ENCODE measurements at regions not wholly inside any gene's neighbourhood (a gene's known extent, or its start where the extent isn't known, plus 50 kb on each side); places are given as distances from the start of the nearest gene placed in this dataset.

- no peak for DNase-seq
Measured at GRCh38 chr6:225907-226306, 66.4 kb upstream of the DUSP22 start.

GRCh38 chr6:226516-227073 lies 65.7 kb upstream of the DUSP22 start:
- no peak for DNase-seq

GRCh38 chr6:227074-227782 lies 65.1 kb upstream of the DUSP22 start:
- DNase-seq: no peak

GRCh38 chr6:227812-228338 lies 64.4 kb upstream of the DUSP22 start:
- DNase-seq: no peak

GRCh38 chr6:228881-229651 lies 63.2 kb upstream of the DUSP22 start:
- no peak for DNase-seq

- DNase-seq: no peak
Measured at GRCh38 chr6:231779-232178, 60.5 kb upstream of the DUSP22 start.

- DNase-seq: no peak
Measured at GRCh38 chr6:232982-233640, 59.2 kb upstream of the DUSP22 start.

GRCh38 chr6:234706-235372 lies 57.4 kb upstream of the DUSP22 start:
- DNase-seq: no peak

- DNase-seq: peak in 1 of 2 donors; percentile 42
Measured at GRCh38 chr6:235763-236360, 56.4 kb upstream of the DUSP22 start.

GRCh38 chr6:236519-236918 lies 55.8 kb upstream of the DUSP22 start:
- no peak for DNase-seq

GRCh38 chr6:240151-240550 lies 52.1 kb upstream of the DUSP22 start:
- DNase-seq: no peak

GRCh38 chr6:241336-241865 lies 50.9 kb upstream of the DUSP22 start:
- DNase-seq: no peak

Measured in right lung (tissue), 2 donors.